RWPE1 (cell line): ENCODE measurements at regions not wholly inside any gene's neighbourhood (a gene's known extent, or its start where the extent isn't known, plus 50 kb on each side); places are given as distances from the start of the nearest gene placed in this dataset.

Experiments
- CTCF ChIA-PET: fragments of 350-600 bp; sonication (Branson Sonifier 250); formaldehyde crosslinking; extraction: SDS; loops from one replicate; lab custom pipeline; 2021; lab: Yijun Ruan, JAX
- POLR2A ChIA-PET: fragments of 400-600 bp; formaldehyde crosslinking; extraction: SDS; loops from one replicate; lab custom pipeline; 2020; ENCODE audit warnings: antibody characterized with exemption; ENCODE audit not compliant: low non-redundant PET; lab: Yijun Ruan, JAX
- DNase-seq: peaks from one replicate; pipeline ENCODE4 v3.0.0; 2012; ENCODE audit warnings: low spot score
- H3K27ac ChIP-seq: fragments of 450-650 bp; 2 replicates; pipeline ENCODE4 v1.5.1; 2017
- CTCF ChIP-seq: fragments of 450-650 bp; conservative IDR thresholded peaks from 2 replicates; pipeline ENCODE4 v1.5.1; 2017; ENCODE audit warnings: low read depth, mild to moderate bottlenecking

- DNase-seq: peak; percentile 13
- TF ChIP-seq CTCF: no peak
- CTCF ChIA-PET: interaction anchor here (0.6 to 0.7 kb wide), 2 partner anchors 9 to 1024 kb away, joined by 3 to 5 read pairs; no protein-coding TSS in a partner anchor
- H3K27ac ChIP-seq: no peak overlapping the region
- POLR2A ChIA-PET: no interaction called here
These were observed 187.4 kb upstream of the SLC24A2 start for GRCh38 chr9:19976226-19976625.

DNA sequence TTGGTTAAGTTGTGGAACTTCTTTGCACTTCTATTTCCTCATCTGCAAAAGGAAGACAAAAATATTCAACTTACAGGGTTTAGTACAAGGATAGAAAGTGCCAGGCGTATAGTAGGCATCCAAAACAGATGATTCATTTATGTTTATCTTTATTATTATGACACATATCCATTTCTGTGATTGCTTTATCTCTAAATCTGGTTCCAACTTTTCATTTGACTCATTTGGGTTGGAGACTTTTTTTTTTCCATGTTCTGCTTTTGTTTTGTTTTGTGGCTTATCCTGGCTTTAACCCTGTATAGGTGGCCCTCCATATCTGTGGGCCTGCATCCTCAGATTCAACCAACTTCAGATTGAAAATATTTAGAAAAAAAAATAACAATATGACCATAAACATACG lies 186.7 kb upstream of the SLC24A2 start:
- no peak for DNase-seq
- CTCF ChIA-PET: interaction anchor here (0.7 kb wide), 1 partner anchor 8 kb away, joined by 5 read pairs; no protein-coding TSS in a partner anchor
- TF ChIP-seq CTCF: no peak
- POLR2A ChIA-PET: no interaction called here
- H3K27ac ChIP-seq: no peak overlapping the region

GRCh38 chr9:19969721-19970120 lies 180.9 kb upstream of the SLC24A2 start:
- peak; percentile 30 for DNase-seq
- H3K27ac ChIP-seq: no peak overlapping the region
- TF ChIP-seq CTCF: no peak
- POLR2A ChIA-PET: no interaction called here
- CTCF ChIA-PET: no interaction called here

- DNase-seq: no peak
- H3K27ac ChIP-seq: no peak overlapping the region
- TF ChIP-seq CTCF: no peak
- CTCF ChIA-PET: no interaction called here
- POLR2A ChIA-PET: no interaction called here
These were observed 179.1 kb upstream of the SLC24A2 start for GRCh38 chr9:19967888-19968459.

DNA sequence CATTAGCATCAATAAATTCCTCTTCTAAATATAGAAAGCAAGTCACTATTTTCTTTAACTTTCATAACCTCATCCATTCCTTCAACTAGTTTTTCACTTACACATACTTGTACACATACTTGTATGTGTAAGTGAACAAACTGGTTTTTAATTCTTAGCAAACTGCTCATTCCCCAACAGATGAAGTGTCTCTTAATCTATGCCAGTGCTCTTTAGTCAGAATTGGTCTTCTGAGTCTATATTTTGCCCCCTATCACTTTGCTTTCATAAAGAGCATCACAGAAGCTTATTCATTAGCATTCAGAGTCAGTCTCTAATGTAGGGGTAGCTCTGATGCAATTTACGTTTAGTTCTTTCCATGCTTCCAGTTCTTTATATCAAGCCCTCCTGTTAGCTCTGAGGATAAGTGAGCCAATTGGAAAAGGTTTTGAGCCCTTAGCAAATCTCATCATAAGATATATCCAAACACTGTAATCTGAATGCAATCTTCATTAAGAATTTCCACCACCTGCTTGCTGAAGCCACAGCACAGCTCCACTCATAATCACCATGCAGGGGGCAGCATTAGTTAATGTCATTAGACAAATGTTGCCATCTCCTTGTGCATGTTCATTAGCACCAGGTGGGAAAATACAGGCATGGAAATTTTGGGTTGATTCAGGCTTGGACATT lies 178.5 kb upstream of the SLC24A2 start:
- ChIA-PET POLR2A (no interaction called here), CTCF (interaction anchor here (0.5 to 0.8 kb wide), 2 partner anchors 9 to 1224 kb away, joined by 3 to 5 read pairs; no protein-coding TSS in a partner anchor)
- DNase-seq: no peak
- TF ChIP-seq CTCF: no peak
- H3K27ac ChIP-seq: no peak overlapping the region

GRCh38 chr9:19965336-19965735 lies 176.5 kb upstream of the SLC24A2 start:
- DNase-seq: no peak
- TF ChIP-seq CTCF: no peak
- POLR2A ChIA-PET: no interaction called here
- CTCF ChIA-PET: interaction anchor here (0.5 kb wide), 2 partner anchors 21 to 391 kb away, joined by 3 to 4 read pairs; no protein-coding TSS in a partner anchor
- H3K27ac ChIP-seq: no peak overlapping the region
